ENCODE measurements at regions not wholly inside any gene's neighbourhood (a gene's known extent, or its start where the extent isn't known, plus 50 kb on each side); places are given as distances from the start of the nearest gene placed in this dataset.

- TF ChIP-seq, protein P1, sequence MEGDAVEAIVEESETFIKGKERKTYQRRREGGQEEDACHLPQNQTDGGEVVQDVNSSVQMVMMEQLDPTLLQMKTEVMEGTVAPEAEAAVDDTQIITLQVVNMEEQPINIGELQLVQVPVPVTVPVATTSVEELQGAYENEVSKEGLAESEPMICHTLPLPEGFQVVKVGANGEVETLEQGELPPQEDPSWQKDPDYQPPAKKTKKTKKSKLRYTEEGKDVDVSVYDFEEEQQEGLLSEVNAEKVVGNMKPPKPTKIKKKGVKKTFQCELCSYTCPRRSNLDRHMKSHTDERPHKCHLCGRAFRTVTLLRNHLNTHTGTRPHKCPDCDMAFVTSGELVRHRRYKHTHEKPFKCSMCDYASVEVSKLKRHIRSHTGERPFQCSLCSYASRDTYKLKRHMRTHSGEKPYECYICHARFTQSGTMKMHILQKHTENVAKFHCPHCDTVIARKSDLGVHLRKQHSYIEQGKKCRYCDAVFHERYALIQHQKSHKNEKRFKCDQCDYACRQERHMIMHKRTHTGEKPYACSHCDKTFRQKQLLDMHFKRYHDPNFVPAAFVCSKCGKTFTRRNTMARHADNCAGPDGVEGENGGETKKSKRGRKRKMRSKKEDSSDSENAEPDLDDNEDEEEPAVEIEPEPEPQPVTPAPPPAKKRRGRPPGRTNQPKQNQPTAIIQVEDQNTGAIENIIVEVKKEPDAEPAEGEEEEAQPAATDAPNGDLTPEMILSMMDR (IDR thresholded peaks at IDR 0.05; ENCODE audit: poor library complexity), result no peak
- TF ChIP-seq EZH2 (IDR thresholded peaks at IDR 0.05; ENCODE audit: borderline replicate concordance) (no peak), EZH2phosphoT487 (IDR thresholded peaks at IDR 0.05; ENCODE audit: low read depth, severe bottlenecking, unreplicated experiment) (no peak)
Measured at GRCh38 chr5:10902145-10902544, 141.1 kb upstream of the DAP start.

All from hepatocyte (in vitro differentiated cells).